ENCODE measurements at regions not wholly inside any gene's neighbourhood (a gene's known extent, or its start where the extent isn't known, plus 50 kb on each side); places are given as distances from the start of the nearest gene placed in this dataset.
"Not testable (repeated sequence)": the region's sequence is repeated elsewhere in the genome, so short reads cannot be mapped to it uniquely, and the experiment has no call there.

- H3K4me1 ChIP-seq, result no peaks in the 10 kb centered on the region
- H3K27ac ChIP-seq, result no peak overlapping the region
- TF ChIP-seq CTCF (IDR thresholded peaks at IDR 0.05), result no peak
- no peak for TF ChIP-seq POLR2A (IDR thresholded peaks at IDR 0.05)
- 67 to 76% methylated on average over 6 of the region's 6 CpGs for WGBS, 2 donors
- intact Hi-C loops (cut with DNase I), result no loop called here
- H3K27me3 ChIP-seq, result no peaks in the 10 kb centered on the region
- H3K4me3 ChIP-seq, result no peak overlapping the region
- no peak for DNase-seq
- H3K9me3 ChIP-seq, result no peaks in the 10 kb centered on the region
- H3K36me3 ChIP-seq, result no peaks in the 10 kb centered on the region
These were observed 208.4 kb upstream of the ADAMTS3 start for GRCh38 chr4:72777436-72777835.

- H3K4me1 ChIP-seq, result no peaks in the 10 kb centered on the region
- no peaks in the 10 kb centered on the region for H3K36me3 ChIP-seq
- intact Hi-C loops (cut with DNase I), result no loop called here
- no peak overlapping the region for H3K27ac ChIP-seq
- H3K27me3 ChIP-seq, result no peaks in the 10 kb centered on the region
- no peaks in the 10 kb centered on the region for H3K9me3 ChIP-seq
- no peak for TF ChIP-seq POLR2A (IDR thresholded peaks at IDR 0.05)
- TF ChIP-seq CTCF (IDR thresholded peaks at IDR 0.05), result no peak
- H3K4me3 ChIP-seq, result no peak overlapping the region
- no peak for DNase-seq
These were observed 201.7 kb upstream of the ADAMTS3 start for GRCh38 chr4:72770708-72771107.

GRCh38 chr4:72768364-72768763 lies 199.3 kb upstream of the ADAMTS3 start:
- H3K27ac ChIP-seq, result no peak overlapping the region
- 58 to 61% methylated on average over 2 of the region's 2 CpGs for WGBS, 2 donors
- H3K4me3 ChIP-seq, result no peak overlapping the region
- intact Hi-C loops (cut with DNase I), result no loop called here
- no peaks in the 10 kb centered on the region for H3K4me1 ChIP-seq
- TF ChIP-seq POLR2A (IDR thresholded peaks at IDR 0.05) (no peak), CTCF (IDR thresholded peaks at IDR 0.05) (no peak)
- no peak for DNase-seq
- H3K36me3 ChIP-seq, result no peaks in the 10 kb centered on the region
- no peaks in the 10 kb centered on the region for H3K27me3 ChIP-seq
- H3K9me3 ChIP-seq, result no peaks in the 10 kb centered on the region

- H3K27ac ChIP-seq, result no peak overlapping the region
- H3K36me3 ChIP-seq, result no peaks in the 10 kb centered on the region
- no peaks in the 10 kb centered on the region for H3K4me1 ChIP-seq
- 59 to 62% methylated on average over 4 of the region's 4 CpGs for WGBS, 2 donors
- TF ChIP-seq CTCF (IDR thresholded peaks at IDR 0.05), result no peak
- TF ChIP-seq POLR2A (IDR thresholded peaks at IDR 0.05), result no peak
- intact Hi-C loops (cut with DNase I), result no loop called here
- H3K27me3 ChIP-seq, result no peaks in the 10 kb centered on the region
- H3K4me3 ChIP-seq, result no peak overlapping the region
- no peaks in the 10 kb centered on the region for H3K9me3 ChIP-seq
- no peak for DNase-seq
These were observed 198.7 kb upstream of the ADAMTS3 start for GRCh38 chr4:72767618-72768302.

GRCh38 chr4:72765788-72766187 lies 196.8 kb upstream of the ADAMTS3 start:
- H3K9me3 ChIP-seq; H3K4me1 ChIP-seq; H3K27me3 ChIP-seq; DNase-seq; H3K4me3 ChIP-seq; intact Hi-C loops (cut with DNase I); H3K27ac ChIP-seq; H3K36me3 ChIP-seq: not testable (repeated sequence)
- WGBS, 2 donors, result 77 to 87% methylated on average over 5 to 7 of the region's 19 CpGs

Measured in esophagus squamous epithelium (tissue), 5 donors.